Upper lobe of left lung (tissue), 6 donors: ENCODE measurements at regions not wholly inside any gene's neighbourhood (a gene's known extent, or its start where the extent isn't known, plus 50 kb on each side); places are given as distances from the start of the nearest gene placed in this dataset.

Source experiments
- ATAC-seq, 2 donors: fragments of 200-7000 bp; cut with Tn5 transposase; one replicate each; pipeline ENCODE4 v1.9.1; 2022; ENCODE audit warnings: mild to moderate bottlenecking in 2 of 2, moderate library complexity in 2 of 2; ENCODE audit not compliant: low FRiP score in 2 of 2
- DNase-seq, 2 donors: peaks; one replicate each; pipeline ENCODE4 v3.0.0-alpha.2; 2019 to 2020
- H3K27ac ChIP-seq, 4 donors: fragments of 200-600 bp; sonication (generic); one replicate each; pipeline ENCODE4 v1.5.1; 2016 to 2019
- H3K27me3 ChIP-seq, 4 donors: fragments of 200-600 bp; sonication (generic); one replicate each; pipeline ENCODE4 v1.5.1; 2017 to 2019
- H3K36me3 ChIP-seq, 4 donors: fragments of 200-600 bp; sonication (generic); one replicate each; pipeline ENCODE4 v1.5.1; 2016 to 2019
- H3K4me1 ChIP-seq, 4 donors: fragments of 200-600 bp; sonication (generic); one replicate each; pipeline ENCODE4 v1.5.1; 2018 to 2019
- H3K4me3 ChIP-seq, 4 donors: fragments of 200-600 bp; sonication (generic); one replicate each; pipeline ENCODE4 v1.5.1; 2017 to 2019; ENCODE audit warnings: mild to moderate bottlenecking in 2 of 4, moderate library complexity in 1 of 4
- H3K9me3 ChIP-seq, 4 donors: fragments of 200-600 bp; sonication (generic); one replicate each; pipeline ENCODE4 v1.5.1; 2018 to 2019
- EP300 ChIP-seq, 4 donors: sonication (generic); formaldehyde crosslinking; IDR thresholded peaks; one replicate each; pipeline ENCODE4 v1.5.1; 2017; ENCODE audit warnings: antibody characterized with exemption in 4 of 4, control low read depth in 2 of 4
- POLR2A ChIP-seq, 4 donors: fragments of 450-650 bp; IDR thresholded peaks; one replicate each; pipeline ENCODE4 v1.5.1; 2016 to 2017; ENCODE audit warnings: antibody characterized with exemption in 4 of 4, mild to moderate bottlenecking in 2 of 4
- POLR2AphosphoS5 ChIP-seq, 2 donors: sonication (generic); formaldehyde crosslinking; IDR thresholded peaks; one replicate each; pipeline ENCODE4 v1.5.1; 2017; ENCODE audit warnings: antibody characterized with exemption in 2 of 2
- WGBS, 2 donors: methylation state at CpG; one replicate each; pipeline ENCODE4 v1.1.5; 2017 to 2018; 5-methylcytosine and 5-hydroxymethylcytosine counted together
- TF ChIP-seq, protein P1 (sequence below), 6 experiments: fragments of 450-650 bp in 4 of 6; fragments of 200-600 bp in 2 of 6; sonication (generic) in 2 of 6; IDR thresholded peaks; one replicate each; pipeline ENCODE4 v1.5.1; 2016 to 2019; ENCODE audit warnings: antibody characterized with exemption in 6 of 6
- donor health status: DM: no; HTN: no; CAD: no; lungs with moderate emphysema.
- donor health status: DM: no; HTN: yes; CAD: no; lungs with severe emphysema.

DNA sequence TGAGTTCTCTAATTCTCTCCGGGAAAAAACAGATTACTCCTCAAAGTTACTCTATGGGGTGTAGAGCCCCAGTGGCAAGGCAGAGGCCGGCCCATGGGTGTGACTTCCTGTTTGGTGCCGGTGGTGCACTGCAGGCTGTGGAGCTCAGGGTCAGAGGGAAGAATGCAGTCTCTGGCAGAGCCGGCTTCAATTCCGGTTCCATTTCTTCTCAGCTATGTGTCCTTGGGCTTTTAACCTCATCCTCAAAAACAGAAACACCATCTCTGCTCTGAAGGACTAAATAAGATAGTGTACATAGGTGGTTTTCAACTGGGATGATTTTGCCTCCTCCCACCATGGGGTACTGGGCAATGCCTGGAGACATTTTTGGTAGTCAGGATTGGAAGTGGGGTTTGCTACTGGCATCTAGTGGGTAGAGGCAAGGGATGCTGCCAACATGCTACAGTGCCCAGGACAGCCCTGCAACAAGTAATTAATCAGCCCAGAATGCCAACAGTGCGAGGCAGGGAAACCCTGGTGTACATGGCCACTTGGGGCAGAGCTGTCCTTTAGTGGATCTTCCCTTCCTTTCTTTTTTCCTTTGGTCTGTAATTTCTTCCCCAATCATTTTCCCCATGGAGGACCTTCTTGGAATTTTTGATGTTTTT lies 81.2 kb downstream of the INSIG2 start:
- DNase-seq, result peak; percentile 15 to 49
- peaks cover 0 to 11% (median 9%) of the 10 kb centered on the region in 4 donors for H3K4me1 ChIP-seq
- no peak overlapping the region for H3K4me3 ChIP-seq
- H3K27me3 ChIP-seq, result no peaks in the 10 kb centered on the region
- H3K9me3 ChIP-seq, result no peaks in the 10 kb centered on the region
- no peak overlapping the region for H3K27ac ChIP-seq
- WGBS, 2 donors, result 24 to 38% methylated on average over 4 to 6 of the region's 6 CpGs
- H3K36me3 ChIP-seq, result no peaks in the 10 kb centered on the region
- TF ChIP-seq POLR2AphosphoS5 (IDR thresholded peaks at IDR 0.05) (no peak), EP300 (IDR thresholded peaks at IDR 0.05) (no peak)
- TF ChIP-seq, protein P1, sequence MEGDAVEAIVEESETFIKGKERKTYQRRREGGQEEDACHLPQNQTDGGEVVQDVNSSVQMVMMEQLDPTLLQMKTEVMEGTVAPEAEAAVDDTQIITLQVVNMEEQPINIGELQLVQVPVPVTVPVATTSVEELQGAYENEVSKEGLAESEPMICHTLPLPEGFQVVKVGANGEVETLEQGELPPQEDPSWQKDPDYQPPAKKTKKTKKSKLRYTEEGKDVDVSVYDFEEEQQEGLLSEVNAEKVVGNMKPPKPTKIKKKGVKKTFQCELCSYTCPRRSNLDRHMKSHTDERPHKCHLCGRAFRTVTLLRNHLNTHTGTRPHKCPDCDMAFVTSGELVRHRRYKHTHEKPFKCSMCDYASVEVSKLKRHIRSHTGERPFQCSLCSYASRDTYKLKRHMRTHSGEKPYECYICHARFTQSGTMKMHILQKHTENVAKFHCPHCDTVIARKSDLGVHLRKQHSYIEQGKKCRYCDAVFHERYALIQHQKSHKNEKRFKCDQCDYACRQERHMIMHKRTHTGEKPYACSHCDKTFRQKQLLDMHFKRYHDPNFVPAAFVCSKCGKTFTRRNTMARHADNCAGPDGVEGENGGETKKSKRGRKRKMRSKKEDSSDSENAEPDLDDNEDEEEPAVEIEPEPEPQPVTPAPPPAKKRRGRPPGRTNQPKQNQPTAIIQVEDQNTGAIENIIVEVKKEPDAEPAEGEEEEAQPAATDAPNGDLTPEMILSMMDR (IDR thresholded peaks at IDR 0.05), result no peak
- peak in 1 of 2 donors; percentile 85 for ATAC-seq

DNA sequence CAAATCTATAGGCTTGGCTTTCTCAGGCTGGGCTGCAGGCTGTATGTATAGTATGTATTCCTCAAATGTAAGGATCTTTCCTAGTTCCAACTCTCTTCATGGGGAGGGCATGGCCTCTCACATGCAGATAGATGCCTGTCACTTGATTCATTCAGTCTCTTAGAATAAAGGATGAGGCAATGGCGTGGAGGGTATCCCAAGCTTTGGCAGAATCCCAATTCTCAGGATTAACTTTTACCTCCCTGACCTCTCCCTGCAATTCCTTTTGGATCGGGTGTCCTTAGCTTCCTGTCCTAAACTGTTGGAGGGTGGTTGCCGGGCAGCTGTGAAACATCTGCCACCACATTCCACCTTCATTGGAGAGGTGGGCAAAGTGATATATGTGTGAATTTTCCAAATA lies 80.3 kb downstream of the INSIG2 start:
- no peaks in the 10 kb centered on the region for H3K9me3 ChIP-seq
- H3K27ac ChIP-seq, result no peak overlapping the region
- H3K4me3 ChIP-seq, result no peak overlapping the region
- no peaks in the 10 kb centered on the region for H3K27me3 ChIP-seq
- no peaks in the 10 kb centered on the region for H3K36me3 ChIP-seq
- H3K4me1 ChIP-seq, result peaks cover 0 to 11% (median 9%) of the 10 kb centered on the region in 4 donors
- no peak for ATAC-seq
- 68 to 78% methylated on average over 3 of the region's 3 CpGs for WGBS, 2 donors
- TF ChIP-seq EP300 (IDR thresholded peaks at IDR 0.05) (no peak), POLR2A (IDR thresholded peaks at IDR 0.05) (no peak), POLR2AphosphoS5 (IDR thresholded peaks at IDR 0.05) (no peak)
- TF ChIP-seq, protein P1 (IDR thresholded peaks at IDR 0.05), result no peak
- no peak for DNase-seq

DNA sequence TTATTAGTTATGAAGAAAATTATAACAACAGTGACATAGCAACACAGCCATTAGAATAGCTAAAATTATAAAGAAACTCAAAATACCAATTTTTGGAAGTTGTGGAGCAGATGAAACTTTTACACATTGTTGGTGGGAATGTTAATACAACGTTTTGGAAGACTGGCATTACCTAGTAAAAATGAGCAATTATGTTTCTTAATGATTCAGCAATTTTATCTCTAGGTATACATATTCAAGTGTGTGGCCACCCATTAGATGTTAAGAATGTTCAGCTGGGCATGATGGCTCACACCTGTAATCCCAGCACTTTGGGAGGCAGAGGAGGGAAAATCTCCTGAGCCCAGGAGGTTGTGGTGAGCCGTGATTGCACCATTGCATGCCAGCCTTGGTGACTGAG lies 78.8 kb downstream of the INSIG2 start:
- no peaks in the 10 kb centered on the region for H3K9me3 ChIP-seq
- peaks cover 0 to 11% (median 9%) of the 10 kb centered on the region in 4 donors for H3K4me1 ChIP-seq
- no peaks in the 10 kb centered on the region for H3K36me3 ChIP-seq
- 70 to 75% methylated on average over 2 of the region's 2 CpGs for whole genome bisulfite sequencing, 2 donors
- TF ChIP-seq, protein P1 (IDR thresholded peaks at IDR 0.05), result no peak
- TF ChIP-seq POLR2A (IDR thresholded peaks at IDR 0.05), result no peak
- no peak overlapping the region for H3K4me3 ChIP-seq
- H3K27ac ChIP-seq, result no peak overlapping the region
- no peak for DNase-seq
- no peaks in the 10 kb centered on the region for H3K27me3 ChIP-seq
- ATAC-seq, result no peak

DNA sequence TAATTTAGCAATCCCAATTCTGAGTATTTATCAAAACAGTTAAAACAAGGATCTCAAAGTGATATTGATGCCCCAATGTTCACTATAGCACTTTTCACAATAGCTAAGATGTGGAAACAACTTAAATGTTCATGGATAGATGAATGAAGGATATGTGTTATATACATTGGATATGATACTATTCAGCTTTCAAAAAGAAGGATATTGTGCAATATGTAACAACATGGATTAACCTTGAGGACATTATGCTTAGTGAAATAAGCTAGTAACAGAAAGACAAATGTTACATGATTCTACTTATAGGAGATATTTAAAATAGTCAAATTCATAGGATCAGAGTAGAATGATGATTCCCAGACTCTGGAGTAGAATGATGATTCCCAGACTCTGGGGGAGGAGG lies 78.0 kb downstream of the INSIG2 start:
- TF ChIP-seq POLR2AphosphoS5 (IDR thresholded peaks at IDR 0.05) (no peak), EP300 (IDR thresholded peaks at IDR 0.05) (no peak), POLR2A (IDR thresholded peaks at IDR 0.05) (no peak)
- TF ChIP-seq, protein P1 (IDR thresholded peaks at IDR 0.05), result no peak
- H3K4me3 ChIP-seq, result no peak overlapping the region
- no peaks in the 10 kb centered on the region for H3K36me3 ChIP-seq
- no peaks in the 10 kb centered on the region for H3K9me3 ChIP-seq
- ATAC-seq (no peak), DNase-seq (no peak)
- no peaks in the 10 kb centered on the region for H3K27me3 ChIP-seq
- no peak overlapping the region for H3K27ac ChIP-seq
- peaks cover 0 to 11% (median 9%) of the 10 kb centered on the region in 4 donors for H3K4me1 ChIP-seq

DNA sequence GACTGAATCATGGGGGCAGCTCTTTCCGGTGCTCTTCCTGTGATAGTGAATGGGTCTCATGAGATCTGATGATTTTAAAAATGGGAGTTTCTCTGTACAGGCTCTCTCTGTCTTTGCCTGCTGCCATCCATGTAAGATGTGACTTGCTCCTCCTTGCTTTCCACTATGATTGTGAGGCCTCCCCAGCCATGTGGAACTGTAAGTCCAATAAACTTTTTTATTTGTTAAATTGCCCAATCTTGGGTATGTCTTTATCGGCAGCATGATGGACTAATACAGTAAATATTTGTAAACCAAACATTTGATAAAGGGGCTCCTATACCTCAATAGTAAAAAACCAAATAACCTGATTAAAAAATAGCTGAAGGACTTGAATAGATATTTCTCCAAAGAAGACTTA lies 77.3 kb downstream of the INSIG2 start:
- DNase-seq, result no peak
- no peak for ATAC-seq
- H3K27ac ChIP-seq, result no peak overlapping the region
- no peak overlapping the region for H3K4me3 ChIP-seq
- WGBS, 2 donors, result 90 to 94% methylated on average over 2 of the region's 2 CpGs
- H3K36me3 ChIP-seq, result no peaks in the 10 kb centered on the region
- H3K27me3 ChIP-seq, result no peaks in the 10 kb centered on the region
- peaks cover 0 to 11% (median 9%) of the 10 kb centered on the region in 4 donors for H3K4me1 ChIP-seq
- no peak for TF ChIP-seq POLR2A (IDR thresholded peaks at IDR 0.05)
- no peaks in the 10 kb centered on the region for H3K9me3 ChIP-seq
